MCF 10A (cell line): ENCODE measurements at regions not wholly inside any gene's neighbourhood (a gene's known extent, or its start where the extent isn't known, plus 50 kb on each side); places are given as distances from the start of the nearest gene placed in this dataset.

Source experiments
- BruUV-seq: library from RNA; stranded (reverse); fragments of 400-500 nt; replicated peaks from 2 replicates; lab custom pipeline; 2021; lab: Mats Ljungman, UMichigan
- CTCF ChIA-PET: fragments of 300-600 bp; sonication (Branson Sonifier 250); formaldehyde crosslinking; extraction: SDS; loops from one replicate; lab custom pipeline; 2021; ENCODE audit warnings: antibody characterized with exemption, inconsistent platforms; lab: Yijun Ruan, JAX
- POLR2A ChIA-PET: fragments of 300-600, 350-650 bp; sonication (Branson Sonifier 250); formaldehyde crosslinking; extraction: SDS; loops from one replicate; lab custom pipeline; 2020; ENCODE audit warnings: antibody characterized with exemption, inconsistent platforms; lab: Yijun Ruan, JAX
- DNase-seq: peaks from one replicate; pipeline ENCODE4 v3.0.0-alpha.2; 2018; ENCODE audit not compliant: unreplicated experiment
- H3K27ac Mint-ChIP-seq: one replicate; pipeline ENCODE4 v1.8.0; 2022; ENCODE audit warnings: mild to moderate bottlenecking, low read depth, mixed read lengths; ENCODE audit not compliant: unreplicated experiment
- H3K27me3 Mint-ChIP-seq: one replicate; pipeline ENCODE4 v1.8.0; 2022; ENCODE audit warnings: mixed read lengths; ENCODE audit not compliant: insufficient read depth, unreplicated experiment
- H3K36me3 Mint-ChIP-seq: one replicate; pipeline ENCODE4 v1.8.0; 2022; ENCODE audit warnings: mild to moderate bottlenecking, moderate library complexity, mixed read lengths; ENCODE audit not compliant: insufficient read depth, unreplicated experiment
- H3K4me1 Mint-ChIP-seq: one replicate; pipeline ENCODE4 v1.8.0; 2022; ENCODE audit warnings: mixed read lengths; ENCODE audit not compliant: insufficient read depth, unreplicated experiment
- H3K4me3 Mint-ChIP-seq: one replicate; pipeline ENCODE4 v1.8.0; 2022; ENCODE audit warnings: mild to moderate bottlenecking, moderate library complexity, mixed read lengths; ENCODE audit not compliant: unreplicated experiment
- H3K9me3 Mint-ChIP-seq: one replicate; pipeline ENCODE4 v1.8.0; 2022; ENCODE audit warnings: mixed read lengths; ENCODE audit not compliant: unreplicated experiment
- intact Hi-C: fragments of 100-400 bp; cut with micrococcal nuclease; formaldehyde crosslinking; loops from 2 replicates; pipeline ENCODE4 v1.14.1; 2022
- TF ChIP-seq, protein P1 (sequence below): fragments of 200-600 bp; IDR thresholded peaks from one replicate; pipeline ENCODE4 v1.8.0; 2022; ENCODE audit warnings: antibody characterized with exemption, mild to moderate bottlenecking; ENCODE audit not compliant: unreplicated experiment

- ChIA-PET CTCF (interaction anchor here (0.5 to 3.4 kb wide), 13 partner anchors 15 to 838 kb away, joined by 3 to 25 read pairs (median 3); no protein-coding TSS in a partner anchor), POLR2A (interaction anchor here (0.6 to 2.7 kb wide), 11 partner anchors 11 to 249 kb away, joined by 3 to 20 read pairs (median 3); partner anchors contain the start of gene IVNS1ABP)
- peak overlapping the region; percentile 96 for H3K27ac Mint-ChIP-seq
- H3K9me3 Mint-ChIP-seq: no peaks in the 10 kb centered on the region
- no TSS peak for BruUV-seq
- H3K36me3 Mint-ChIP-seq: no peaks in the 10 kb centered on the region
- peak; percentile 92 for DNase-seq
- H3K4me3 Mint-ChIP-seq: no peak overlapping the region
- no peaks in the 10 kb centered on the region for H3K27me3 Mint-ChIP-seq
- TF ChIP-seq, protein P1, sequence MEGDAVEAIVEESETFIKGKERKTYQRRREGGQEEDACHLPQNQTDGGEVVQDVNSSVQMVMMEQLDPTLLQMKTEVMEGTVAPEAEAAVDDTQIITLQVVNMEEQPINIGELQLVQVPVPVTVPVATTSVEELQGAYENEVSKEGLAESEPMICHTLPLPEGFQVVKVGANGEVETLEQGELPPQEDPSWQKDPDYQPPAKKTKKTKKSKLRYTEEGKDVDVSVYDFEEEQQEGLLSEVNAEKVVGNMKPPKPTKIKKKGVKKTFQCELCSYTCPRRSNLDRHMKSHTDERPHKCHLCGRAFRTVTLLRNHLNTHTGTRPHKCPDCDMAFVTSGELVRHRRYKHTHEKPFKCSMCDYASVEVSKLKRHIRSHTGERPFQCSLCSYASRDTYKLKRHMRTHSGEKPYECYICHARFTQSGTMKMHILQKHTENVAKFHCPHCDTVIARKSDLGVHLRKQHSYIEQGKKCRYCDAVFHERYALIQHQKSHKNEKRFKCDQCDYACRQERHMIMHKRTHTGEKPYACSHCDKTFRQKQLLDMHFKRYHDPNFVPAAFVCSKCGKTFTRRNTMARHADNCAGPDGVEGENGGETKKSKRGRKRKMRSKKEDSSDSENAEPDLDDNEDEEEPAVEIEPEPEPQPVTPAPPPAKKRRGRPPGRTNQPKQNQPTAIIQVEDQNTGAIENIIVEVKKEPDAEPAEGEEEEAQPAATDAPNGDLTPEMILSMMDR: no peak
- intact Hi-C loops: loop anchor here (2.0 kb wide), 1 partner anchor 249 kb away; the partner anchor contains the start of gene IVNS1ABP
- peaks cover 59% of the 10 kb centered on the region for H3K4me1 Mint-ChIP-seq
Observed at GRCh38 chr1:185565302-185565701, 168.9 kb upstream of the HMCN1 start.

GRCh38 chr1:185564816-185565215, 169.4 kb upstream of the HMCN1 start:
- CTCF ChIA-PET: interaction anchor here (0.5 to 3.4 kb wide), 8 partner anchors 16 to 486 kb away, joined by 3 to 25 read pairs (median 4); no protein-coding TSS in a partner anchor
- no peak for DNase-seq
- Mint-ChIP-seq H3K36me3 (no peaks in the 10 kb centered on the region), H3K9me3 (no peaks in the 10 kb centered on the region), H3K4me1 (peaks cover 59% of the 10 kb centered on the region), H3K27me3 (no peaks in the 10 kb centered on the region), H3K4me3 (no peak overlapping the region), H3K27ac (peak overlapping the region; percentile 96)
- POLR2A ChIA-PET: interaction anchor here (0.8 to 2.7 kb wide), 9 partner anchors 9 to 248 kb away, joined by 3 to 20 read pairs (median 4); partner anchors contain the start of gene IVNS1ABP
- intact Hi-C loops: loop anchor here (2.0 to 5.0 kb wide), 2 partner anchors 248 to 408 kb away; partner anchors contain the start of genes IVNS1ABP, SWT1 and TRMT1L
- TF ChIP-seq, protein P1: no peak
- no TSS peak for BruUV-seq

GRCh38 chr1:185562461-185563359, 171.5 kb upstream of the HMCN1 start:
- Mint-ChIP-seq H3K4me3 (no peak overlapping the region), H3K9me3 (no peaks in the 10 kb centered on the region), H3K36me3 (no peaks in the 10 kb centered on the region), H3K27me3 (no peaks in the 10 kb centered on the region), H3K27ac (no peak overlapping the region), H3K4me1 (peaks cover 42% of the 10 kb centered on the region)
- intact Hi-C loops: loop anchor here (5.0 kb wide), 1 partner anchor 405 kb away; the partner anchor contains the start of genes SWT1 and TRMT1L
- ChIA-PET POLR2A (interaction anchor here (1.1 kb wide), 1 partner anchor 26 kb away, joined by 4 read pairs; no protein-coding TSS in a partner anchor), CTCF (interaction anchor here (1.2 to 2.5 kb wide), 2 partner anchors 16 to 33 kb away, joined by 5 to 12 read pairs; no protein-coding TSS in a partner anchor)
- no TSS peak for BruUV-seq
- TF ChIP-seq, protein P1: no peak
- DNase-seq: no peak
